HG03432 (cell line): ENCODE measurements at regions not wholly inside any gene's neighbourhood (a gene's known extent, or its start where the extent isn't known, plus 50 kb on each side); places are given as distances from the start of the nearest gene placed in this dataset.

ENCODE experiments used
- ATAC-seq: cut with Tn5 transposase; IDR thresholded peaks from one replicate; pipeline ENCODE4 v1.9.1; 2021; ENCODE audit warnings: mild to moderate bottlenecking, moderate library complexity; ENCODE audit not compliant: unreplicated experiment

DNA sequence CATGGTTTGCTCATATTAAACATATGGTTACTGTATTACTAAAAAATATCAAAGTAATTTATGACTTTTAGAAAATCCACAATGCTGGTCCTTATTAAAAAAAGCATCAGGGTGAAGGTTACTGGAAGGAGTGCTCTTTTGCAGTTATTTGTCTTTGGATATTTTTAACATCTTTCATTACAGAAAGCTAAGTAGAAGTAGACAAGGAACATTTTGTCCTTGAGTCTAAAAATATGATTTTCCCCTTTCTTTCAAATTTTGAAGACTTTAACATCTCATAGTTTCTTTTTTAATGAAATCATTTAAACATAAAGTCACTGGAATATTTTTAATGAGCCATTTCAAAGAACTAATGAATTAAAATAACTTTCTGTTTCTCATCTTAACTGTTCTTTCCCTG, 110.1 kb upstream of the TNS3 start:
- no peak for ATAC-seq

GRCh38 chr7:47690902-47691558, 109.1 kb upstream of the TNS3 start:
- no peak for ATAC-seq

- no peak for ATAC-seq
These were observed 107.6 kb upstream of the TNS3 start for GRCh38 chr7:47689558-47689957.

DNA sequence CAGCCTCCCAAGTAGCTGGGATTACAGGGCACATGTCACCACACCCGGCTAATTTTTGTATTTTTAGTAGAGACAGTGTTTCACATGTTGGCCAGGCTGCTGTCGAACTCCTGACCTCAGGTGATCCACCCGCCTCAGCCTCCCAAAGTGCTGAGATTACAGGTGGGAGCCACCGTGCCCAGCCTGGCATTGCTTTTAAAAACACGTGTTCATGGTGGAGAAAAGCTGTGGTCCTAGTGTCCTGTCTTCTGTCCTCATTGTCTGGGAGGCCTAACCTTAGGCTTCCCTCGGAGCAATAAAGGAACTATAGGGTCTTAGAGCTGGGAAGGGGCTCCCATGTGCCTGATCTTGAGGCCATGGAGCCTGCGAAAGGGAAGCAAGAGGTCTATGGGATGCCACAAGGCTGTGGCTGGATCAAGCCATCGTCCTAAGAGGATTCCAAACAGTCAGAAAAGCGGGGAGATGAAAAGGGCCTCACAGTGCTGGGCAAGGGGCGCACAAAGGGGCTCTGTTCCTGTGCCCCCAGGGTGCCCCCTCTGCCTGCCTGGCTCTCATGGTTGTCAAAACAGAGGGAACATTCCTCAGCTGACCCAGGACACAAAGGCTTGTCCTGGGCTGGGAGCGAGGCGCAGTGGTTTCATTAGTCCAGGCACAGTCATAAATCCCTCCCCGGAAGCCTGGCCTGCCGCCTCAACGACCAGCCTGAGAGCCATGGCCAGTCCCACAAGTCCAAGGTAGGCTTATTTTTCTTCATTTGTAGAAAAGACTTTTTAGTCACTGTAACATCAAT, 106.6 kb upstream of the TNS3 start:
- ATAC-seq, result no peak

DNA sequence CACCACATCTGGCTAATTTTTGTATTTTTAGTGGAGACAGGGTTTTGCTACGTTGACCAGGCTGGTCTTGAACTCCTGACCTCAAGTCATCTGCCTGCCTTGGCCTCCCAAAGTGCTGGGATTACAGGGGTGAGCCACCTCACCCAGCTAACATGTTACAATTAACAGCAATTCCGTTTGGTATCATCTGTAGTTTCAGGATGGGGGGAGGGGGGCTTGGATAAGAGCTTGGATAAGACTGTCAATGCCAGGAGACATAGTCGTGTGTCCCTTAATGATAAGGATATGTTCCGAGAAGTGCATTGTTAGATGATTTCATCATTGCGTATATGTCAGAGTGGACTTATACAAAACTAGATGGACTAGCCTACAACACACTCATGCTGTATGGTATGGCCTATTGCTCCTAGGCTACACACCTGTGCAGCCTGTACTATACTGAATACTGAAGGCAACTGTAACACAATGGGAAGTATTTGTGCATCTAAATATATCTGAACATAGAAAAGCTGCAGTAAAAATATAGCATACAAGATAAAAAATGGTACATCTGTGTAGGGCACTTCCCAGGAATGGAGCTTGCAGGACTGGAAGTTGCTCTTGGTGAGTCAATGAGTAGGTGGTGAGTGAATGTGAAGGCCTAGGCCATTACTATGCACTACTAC, 103.9 kb upstream of the TNS3 start:
- no peak for ATAC-seq

GRCh38 chr7:47685151-47685550, 103.2 kb upstream of the TNS3 start:
- no peak for ATAC-seq

- ATAC-seq, result no peak
These were observed 102.8 kb upstream of the TNS3 start for GRCh38 chr7:47684728-47685127.

DNA sequence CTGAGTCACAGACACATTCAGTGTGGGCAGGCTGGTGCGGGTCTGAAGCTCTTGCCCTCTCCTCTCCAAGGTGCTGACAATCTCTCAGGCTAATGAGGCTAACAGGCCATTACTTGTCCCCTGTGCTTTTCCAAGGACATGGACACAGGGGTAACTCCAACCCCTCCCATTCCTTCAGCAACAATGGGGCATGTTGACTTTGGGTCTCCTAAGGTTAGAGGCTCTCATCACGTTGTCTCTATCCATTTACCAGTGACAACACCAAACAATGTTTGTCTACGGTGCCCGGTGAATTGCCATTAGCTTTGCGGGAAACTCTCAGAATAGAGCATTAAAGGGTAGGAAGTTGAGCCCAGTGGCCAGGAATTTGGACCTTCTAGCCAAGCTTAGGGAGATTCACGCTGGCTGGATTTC, 101.6 kb upstream of the TNS3 start:
- no peak for ATAC-seq

- ATAC-seq, result no peak
These were observed 101.0 kb upstream of the TNS3 start for GRCh38 chr7:47682874-47683273.

DNA sequence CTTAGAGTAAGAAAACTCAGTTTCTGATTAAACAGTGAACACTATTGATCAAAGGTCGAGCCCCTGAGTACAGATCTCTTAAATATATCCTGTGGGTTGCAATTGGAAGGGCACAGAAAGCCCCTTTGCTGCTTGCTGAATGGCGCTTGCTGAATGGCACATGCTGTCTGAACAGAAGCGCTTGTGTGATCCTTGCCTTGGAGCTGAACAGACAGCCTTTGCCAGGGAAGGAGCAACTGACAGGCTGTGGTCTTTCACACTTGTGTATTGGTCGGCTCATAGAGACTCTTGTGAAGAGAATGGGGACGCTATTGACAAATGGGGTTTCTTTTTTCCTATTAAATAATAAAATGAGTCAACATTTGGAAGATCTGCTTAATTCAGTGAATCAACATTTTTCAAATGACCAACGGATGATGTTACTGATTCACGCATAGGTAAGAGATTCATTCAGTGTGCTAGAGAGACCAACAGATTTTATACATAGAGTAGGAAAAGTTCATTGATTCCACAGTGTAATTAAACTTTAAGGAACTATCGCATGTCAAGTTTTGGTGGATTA, 99.4 kb upstream of the TNS3 start:
- ATAC-seq, result no peak

GRCh38 chr7:47678641-47679380, 96.9 kb upstream of the TNS3 start:
- no peak for ATAC-seq

DNA sequence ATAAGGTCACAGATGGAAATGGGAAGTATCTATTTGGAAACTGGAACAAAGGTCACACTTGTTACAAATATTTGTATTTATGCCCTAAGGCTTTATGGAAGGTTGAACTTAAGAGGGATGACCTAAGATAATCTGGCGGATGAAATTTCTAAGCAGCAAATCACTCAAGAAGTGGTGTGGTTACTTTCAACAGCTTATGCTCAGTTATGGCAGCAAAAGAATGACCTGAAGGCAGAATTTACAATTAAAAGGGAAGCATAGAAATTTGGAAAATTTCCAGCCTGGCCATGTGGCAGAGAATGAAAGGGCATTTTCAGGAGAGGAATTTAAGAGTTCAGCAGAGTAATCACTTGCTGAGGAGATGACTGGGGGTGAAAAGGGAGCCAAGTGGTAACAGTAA, 95.8 kb upstream of the TNS3 start:
- ATAC-seq, result no peak

DNA sequence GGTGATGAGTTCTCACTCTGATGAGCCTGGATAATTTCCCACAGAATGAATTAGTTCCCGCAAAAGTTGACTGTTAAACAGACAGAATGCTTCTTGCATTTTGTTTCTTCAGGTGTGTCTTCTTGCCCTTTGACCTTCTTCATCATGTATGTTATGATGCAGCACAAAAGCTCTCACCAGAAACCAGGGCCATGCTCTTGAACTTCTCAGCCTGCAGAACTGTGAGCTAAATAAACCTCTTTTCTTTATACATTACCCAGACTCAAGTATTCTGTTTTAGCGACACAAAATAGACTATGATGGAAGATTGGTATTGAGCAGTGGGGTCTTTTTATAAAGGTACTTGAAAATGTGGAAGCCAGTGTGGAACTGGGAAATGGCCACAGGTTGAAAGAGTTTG, 95.2 kb upstream of the TNS3 start:
- no peak for ATAC-seq

- ATAC-seq, result no peak
These were observed 91.1 kb upstream of the TNS3 start for GRCh38 chr7:47672977-47673381.

DNA sequence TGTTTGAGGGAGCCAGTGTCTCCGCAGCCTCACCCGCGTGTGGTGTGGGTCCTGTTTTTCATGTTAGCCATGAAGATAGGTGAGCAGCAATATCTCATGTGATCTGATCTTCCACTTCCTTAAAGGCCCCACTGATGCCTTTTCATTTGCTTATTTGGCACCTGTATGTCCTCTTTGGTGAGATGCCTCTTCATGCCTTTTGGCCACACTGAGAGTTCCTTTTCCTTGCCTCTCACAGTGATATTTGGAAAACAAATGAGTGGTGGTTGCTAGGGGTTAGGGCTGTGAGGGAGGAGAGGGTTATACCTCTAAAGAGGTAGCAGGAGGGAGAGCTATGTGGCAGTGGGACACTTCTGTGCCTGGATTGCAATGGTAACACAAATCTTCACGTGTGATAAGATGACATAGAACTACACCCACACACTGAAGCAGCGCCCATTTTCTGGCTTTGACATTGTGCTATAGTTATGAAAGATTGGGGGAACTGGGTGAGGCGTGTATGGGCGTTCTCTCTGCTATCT, 90.4 kb upstream of the TNS3 start:
- ATAC-seq, result no peak

DNA sequence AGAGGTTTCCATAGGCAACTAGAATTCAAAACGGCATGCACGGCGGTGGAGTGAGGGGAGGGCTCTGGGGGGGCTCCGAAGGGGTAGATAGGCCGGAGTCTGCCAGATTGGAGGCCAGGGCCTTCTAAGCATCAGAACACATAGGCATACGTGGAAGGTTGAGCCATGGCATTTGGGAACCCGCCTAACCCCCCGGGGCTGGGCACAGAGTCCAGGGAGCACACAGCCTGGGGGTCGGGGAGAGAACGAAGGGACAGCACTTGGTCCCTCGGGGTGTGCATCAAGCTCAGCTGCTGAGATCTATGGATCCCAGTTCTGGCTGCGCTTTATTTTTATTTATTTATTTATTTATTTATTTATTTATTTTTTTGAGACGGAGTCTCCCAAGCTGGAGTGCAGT, 89.4 kb upstream of the TNS3 start:
- no peak for ATAC-seq

- ATAC-seq, result peak; percentile 84
These were observed 88.8 kb upstream of the TNS3 start for GRCh38 chr7:47670729-47671128.

DNA sequence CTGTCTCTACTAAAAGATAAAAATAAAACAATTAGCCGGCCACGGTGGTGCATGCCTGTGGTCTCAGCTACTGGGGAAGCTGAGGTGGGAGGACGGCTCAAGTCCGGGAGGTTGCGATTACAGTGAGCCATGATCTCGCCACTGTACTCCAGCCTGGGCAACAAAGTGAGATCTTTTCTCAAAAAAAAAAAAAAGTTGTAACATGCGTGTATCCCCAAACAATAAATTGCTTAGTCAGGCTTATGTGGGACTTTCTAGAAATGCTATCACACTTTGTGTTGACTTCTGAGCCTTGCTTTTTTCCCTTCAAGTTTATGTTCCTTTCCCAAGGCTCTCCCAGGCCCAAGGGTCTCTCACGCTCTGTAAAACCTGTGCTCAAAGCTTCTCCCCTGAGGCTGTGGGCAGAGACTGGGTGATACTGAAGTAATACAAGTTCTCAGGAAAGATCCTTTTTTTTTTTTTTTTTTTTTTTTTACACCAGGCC, 88.0 kb upstream of the TNS3 start:
- ATAC-seq, result no peak

- peak; percentile 77 for ATAC-seq
These were observed 87.4 kb upstream of the TNS3 start for GRCh38 chr7:47669178-47669891.
